Fibroblast of lung (primary cell): ENCODE measurements at regions not wholly inside any gene's neighbourhood (a gene's known extent, or its start where the extent isn't known, plus 50 kb on each side); places are given as distances from the start of the nearest gene placed in this dataset.

Experiments used
- DNase-seq, 2 donors: peaks; one replicate each; pipeline versions ENCODE4 v3.0.0 to v3.0.0-alpha.2; 2010; ENCODE audit warnings: low read depth in 2 of 2
- H2AFZ ChIP-seq: 2 replicates; pipeline ENCODE4 v1.5.1; 2012; ENCODE audit warnings: low read length, control low read depth, inconsistent platforms
- H3K27ac ChIP-seq: 2 replicates; pipeline ENCODE4 v1.5.1; 2011; ENCODE audit warnings: low read length, control low read depth; ENCODE audit not compliant: insufficient read depth
- H3K27me3 ChIP-seq: 2 replicates; pipeline ENCODE4 v1.5.1; 2011; ENCODE audit warnings: mild to moderate bottlenecking, low read length; ENCODE audit not compliant: control insufficient read depth, insufficient read depth
- H3K36me3 ChIP-seq: 2 replicates; pipeline ENCODE4 v1.5.1; 2011; ENCODE audit warnings: low read length; ENCODE audit not compliant: control insufficient read depth, insufficient read depth
- H3K4me1 ChIP-seq: 2 replicates; pipeline ENCODE4 v1.5.1; 2011; ENCODE audit warnings: low read length; ENCODE audit not compliant: control insufficient read depth, insufficient read depth; ENCODE audit errors: extremely low read depth
- H3K4me2 ChIP-seq: 2 replicates; pipeline ENCODE4 v1.5.1; 2011; ENCODE audit warnings: low read length, control low read depth; ENCODE audit not compliant: insufficient read depth; ENCODE audit errors: extremely low read depth
- H3K4me3 ChIP-seq, 4 experiments: fragments of 200-600 bp in 1 of 4; sonication (generic) in 1 of 4; replicated peaks in 1 of 4; 2 replicates each; pipeline ENCODE4 v1.5.1; 2011 to 2016; ENCODE audit warnings: low read length in 4 of 4, low read depth in 3 of 4, mild to moderate bottlenecking in 3 of 4, control low read depth in 2 of 4, inconsistent platforms in 1 of 4, mixed read lengths in 1 of 4; ENCODE audit not compliant: insufficient read depth in 1 of 4; ENCODE audit errors: control extremely low read depth in 1 of 4
- H3K79me2 ChIP-seq: 2 replicates; pipeline ENCODE4 v1.5.1; 2012; ENCODE audit warnings: mild to moderate bottlenecking, low read length, inconsistent platforms; ENCODE audit not compliant: control insufficient read depth, insufficient read depth
- H3K9ac ChIP-seq: 2 replicates; pipeline ENCODE4 v1.5.1; 2011; ENCODE audit warnings: mild to moderate bottlenecking, low read length, control low read depth; ENCODE audit not compliant: insufficient read depth
- H3K9me3 ChIP-seq: 2 replicates; pipeline ENCODE4 v1.5.1; 2012; ENCODE audit warnings: low read depth, low read length; ENCODE audit not compliant: control insufficient read depth, insufficient read depth
- H4K20me1 ChIP-seq: 2 replicates; pipeline ENCODE4 v1.5.1; 2011; ENCODE audit warnings: low read length; ENCODE audit not compliant: control insufficient read depth, insufficient read depth; ENCODE audit errors: extremely low read depth
- CTCF ChIP-seq, 2 donors: IDR thresholded peaks in 1 of 2; conservative IDR thresholded peaks in 1 of 2; 1 replicate in 1 of 2; 2 replicates in 1 of 2; pipeline ENCODE4 v1.5.1; 2011 to 2012; ENCODE audit warnings: low read length in 2 of 2, control low read depth in 1 of 2, inconsistent platforms in 1 of 2, low read depth in 1 of 2, mild to moderate bottlenecking in 1 of 2
- EZH2 ChIP-seq: IDR thresholded peaks from 2 replicates; pipeline ENCODE4 v1.5.1; 2012; ENCODE audit warnings: low read length, control low read depth, mild to moderate bottlenecking; ENCODE audit errors: missing control alignments

- H4K20me1 ChIP-seq, result no peaks in the 10 kb centered on the region
- no peak overlapping the region for H3K9ac ChIP-seq
- no peaks in the 10 kb centered on the region for H3K9me3 ChIP-seq
- no peaks in the 10 kb centered on the region for H3K27me3 ChIP-seq
- no peak overlapping the region for H3K27ac ChIP-seq
- TF ChIP-seq CTCF (conservative IDR thresholded peaks at IDR 0.05 in 1 of 2, IDR thresholded peaks at IDR 0.05 in 1 of 2; ENCODE audit: low read depth in 1 of 2, low read length in 2 of 2) (no peak), EZH2 (no peak)
- no peak overlapping the region for H3K4me2 ChIP-seq
- H3K36me3 ChIP-seq, result no peaks in the 10 kb centered on the region
- no peaks in the 10 kb centered on the region for H3K79me2 ChIP-seq
- no peak overlapping the region for H3K4me3 ChIP-seq
- H2AFZ ChIP-seq, result no peak overlapping the region
- no peak for DNase-seq
- no peaks in the 10 kb centered on the region for H3K4me1 ChIP-seq
Measured at GRCh38 chr5:89851911-89852310, 557.6 kb downstream of the CETN3 start.

GRCh38 chr5:89850513-89850865, 559.1 kb downstream of the CETN3 start:
- DNase-seq, result no peak
- H3K4me3 ChIP-seq, result no peak overlapping the region
- no peaks in the 10 kb centered on the region for H4K20me1 ChIP-seq
- H3K27ac ChIP-seq, result no peak overlapping the region
- TF ChIP-seq CTCF (conservative IDR thresholded peaks at IDR 0.05 in 1 of 2, IDR thresholded peaks at IDR 0.05 in 1 of 2; ENCODE audit: low read depth in 1 of 2, low read length in 2 of 2) (no peak), EZH2 (no peak)
- no peaks in the 10 kb centered on the region for H3K79me2 ChIP-seq
- H3K36me3 ChIP-seq, result no peaks in the 10 kb centered on the region
- no peak overlapping the region for H3K4me2 ChIP-seq
- no peak overlapping the region for H2AFZ ChIP-seq
- no peaks in the 10 kb centered on the region for H3K4me1 ChIP-seq
- H3K9me3 ChIP-seq, result no peaks in the 10 kb centered on the region
- H3K9ac ChIP-seq, result no peak overlapping the region
- no peaks in the 10 kb centered on the region for H3K27me3 ChIP-seq

GRCh38 chr5:89849830-89850512, 559.6 kb downstream of the CETN3 start:
- no peak overlapping the region for H3K9ac ChIP-seq
- no peaks in the 10 kb centered on the region for H4K20me1 ChIP-seq
- H3K27me3 ChIP-seq, result no peaks in the 10 kb centered on the region
- H3K27ac ChIP-seq, result no peak overlapping the region
- H3K4me3 ChIP-seq, result no peak overlapping the region
- peak in 1 of 2 donors; percentile 71 for DNase-seq
- no peak for TF ChIP-seq CTCF (conservative IDR thresholded peaks at IDR 0.05 in 1 of 2, IDR thresholded peaks at IDR 0.05 in 1 of 2; ENCODE audit: low read depth in 1 of 2, low read length in 2 of 2)
- no peak for TF ChIP-seq EZH2
- H2AFZ ChIP-seq, result no peak overlapping the region
- H3K4me2 ChIP-seq, result no peak overlapping the region
- no peaks in the 10 kb centered on the region for H3K79me2 ChIP-seq
- H3K36me3 ChIP-seq, result no peaks in the 10 kb centered on the region
- H3K9me3 ChIP-seq, result no peaks in the 10 kb centered on the region
- H3K4me1 ChIP-seq, result no peaks in the 10 kb centered on the region
